Uterus (tissue), 2 donors: ENCODE measurements at regions not wholly inside any gene's neighbourhood (a gene's known extent, or its start where the extent isn't known, plus 50 kb on each side); places are given as distances from the start of the nearest gene placed in this dataset.

Source experiments
- CTCF ChIP-seq, 4 experiments: fragments of 200-600 bp in 2 of 4; fragments of 450-650 bp in 2 of 4; sonication (generic) in 2 of 4; IDR thresholded peaks; one replicate each; pipeline ENCODE4 v1.5.1; 2016 to 2019; ENCODE audit warnings: antibody characterized with exemption in 4 of 4, mild to moderate bottlenecking in 2 of 4, moderate library complexity in 1 of 4
- POLR2A ChIP-seq, 2 donors: fragments of 450-650 bp; IDR thresholded peaks; one replicate each; pipeline ENCODE4 v1.6.1; 2016; ENCODE audit warnings: antibody characterized with exemption in 2 of 2, mild to moderate bottlenecking in 1 of 2, moderate library complexity in 1 of 2

GRCh38 chr11:56923116-56923515 is 65.6 kb upstream of the OR5AK2 start:
- no peak for TF ChIP-seq CTCF (IDR thresholded peaks at IDR 0.05)
- no peak for TF ChIP-seq POLR2A (IDR thresholded peaks at IDR 0.05)
